HEK293T (cell line): ENCODE measurements at regions not wholly inside any gene's neighbourhood (a gene's known extent, or its start where the extent isn't known, plus 50 kb on each side); places are given as distances from the start of the nearest gene placed in this dataset.

Experiments used
- BHLHE40 ChIP-seq: fragments of 450-650 bp; IDR thresholded peaks from 2 replicates; pipeline ENCODE4 v1.6.1; 2016; ENCODE audit warnings: mild to moderate bottlenecking, moderate library complexity, borderline replicate concordance
- FOXA1 ChIP-seq: fragments of 450-650 bp; IDR thresholded peaks from 2 replicates; pipeline ENCODE4 v1.6.1; 2016; ENCODE audit warnings: mild to moderate bottlenecking
- FOXM1 ChIP-seq: fragments of 450-650 bp; IDR thresholded peaks from 2 replicates; pipeline ENCODE4 v1.6.1; 2017; ENCODE audit warnings: mild to moderate bottlenecking, borderline replicate concordance
- LEF1 ChIP-seq: fragments of 450-650 bp; IDR thresholded peaks from 2 replicates; pipeline ENCODE4 v1.6.1; 2017; ENCODE audit warnings: mild to moderate bottlenecking, borderline replicate concordance
- NFRKB ChIP-seq: fragments of 450-650 bp; IDR thresholded peaks from 2 replicates; pipeline ENCODE4 v1.6.1; 2016; ENCODE audit warnings: mild to moderate bottlenecking, moderate library complexity
- SP1 ChIP-seq: fragments of 450-650 bp; IDR thresholded peaks from 2 replicates; pipeline ENCODE4 v1.6.1; 2017
- SUZ12 ChIP-seq: fragments of 450-650 bp; IDR thresholded peaks from 2 replicates; pipeline ENCODE4 v1.6.1; 2016; ENCODE audit warnings: mild to moderate bottlenecking
- ZNF384 ChIP-seq: fragments of 450-650 bp; IDR thresholded peaks from 2 replicates; pipeline ENCODE4 v1.6.1; 2016
- TF ChIP-seq, protein P1 (sequence below): fragments of 450-650 bp; IDR thresholded peaks from 2 replicates; pipeline ENCODE4 v1.6.1; 2016

DNA sequence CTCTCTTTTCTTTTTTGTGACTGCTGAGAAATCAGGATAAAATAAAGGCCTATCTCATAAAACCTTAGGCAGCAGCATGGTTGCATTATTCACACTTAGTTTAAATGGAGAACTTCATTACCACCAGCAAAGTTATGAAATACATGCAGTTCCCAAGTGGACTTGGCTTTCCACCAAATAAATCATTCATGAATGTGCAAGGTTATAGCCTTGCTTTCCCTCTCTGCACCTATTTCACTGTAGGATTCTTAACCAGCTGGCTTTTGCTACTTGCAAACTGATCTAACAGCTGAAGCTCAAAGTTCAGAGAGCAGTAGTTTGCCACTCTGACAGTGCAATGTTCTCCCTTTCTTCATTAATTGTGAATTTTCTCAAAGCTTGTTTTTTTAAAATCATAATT, 140.1 kb upstream of the SMIM31 start:
- no peak for TF ChIP-seq FOXA1
- TF ChIP-seq SP1: no peak
- TF ChIP-seq, protein P1, sequence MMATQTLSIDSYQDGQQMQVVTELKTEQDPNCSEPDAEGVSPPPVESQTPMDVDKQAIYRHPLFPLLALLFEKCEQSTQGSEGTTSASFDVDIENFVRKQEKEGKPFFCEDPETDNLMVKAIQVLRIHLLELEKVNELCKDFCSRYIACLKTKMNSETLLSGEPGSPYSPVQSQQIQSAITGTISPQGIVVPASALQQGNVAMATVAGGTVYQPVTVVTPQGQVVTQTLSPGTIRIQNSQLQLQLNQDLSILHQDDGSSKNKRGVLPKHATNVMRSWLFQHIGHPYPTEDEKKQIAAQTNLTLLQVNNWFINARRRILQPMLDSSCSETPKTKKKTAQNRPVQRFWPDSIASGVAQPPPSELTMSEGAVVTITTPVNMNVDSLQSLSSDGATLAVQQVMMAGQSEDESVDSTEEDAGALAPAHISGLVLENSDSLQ: no peak
- no peak for TF ChIP-seq SUZ12
- TF ChIP-seq FOXM1: no peak
- no peak for TF ChIP-seq BHLHE40
- TF ChIP-seq ZNF384: no peak
- TF ChIP-seq LEF1: no peak
- TF ChIP-seq NFRKB: no peak
